ENCODE measurements at regions not wholly inside any gene's neighbourhood (a gene's known extent, or its start where the extent isn't known, plus 50 kb on each side); places are given as distances from the start of the nearest gene placed in this dataset.
"Not testable (repeated sequence)": the region's sequence is repeated elsewhere in the genome, so short reads cannot be mapped to it uniquely, and the experiment has no call there.

DNA sequence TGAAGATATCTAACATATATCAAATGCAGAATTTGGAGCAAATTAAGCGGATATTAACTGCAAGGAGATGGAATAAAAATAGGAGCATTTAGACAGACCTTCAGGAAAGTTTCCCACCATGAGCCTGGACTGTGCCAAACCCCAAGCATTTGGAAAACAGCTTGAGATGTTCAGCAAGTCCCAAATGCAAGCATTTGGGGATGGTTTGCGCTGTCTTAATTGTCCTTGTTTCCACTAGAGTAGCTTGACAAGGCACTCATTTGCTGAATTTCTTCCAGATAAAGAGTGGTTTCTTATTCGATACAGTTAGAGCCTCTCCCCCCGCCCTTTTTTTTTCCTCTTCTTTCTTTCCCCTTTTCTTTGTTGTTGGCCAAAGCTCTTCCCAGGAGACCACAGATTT lies 77.1 kb upstream of the CDC42EP3 start:
- H3K4me3 Mint-ChIP-seq = no peak overlapping the region
- H3K27ac Mint-ChIP-seq = no peak overlapping the region
- H3K9me3 Mint-ChIP-seq = no peaks in the 10 kb centered on the region
- no peaks in the 10 kb centered on the region for H3K27me3 Mint-ChIP-seq
- no peak for ATAC-seq
- H3K36me3 Mint-ChIP-seq = no peaks in the 10 kb centered on the region
- no peaks in the 10 kb centered on the region for H3K4me1 Mint-ChIP-seq

DNA sequence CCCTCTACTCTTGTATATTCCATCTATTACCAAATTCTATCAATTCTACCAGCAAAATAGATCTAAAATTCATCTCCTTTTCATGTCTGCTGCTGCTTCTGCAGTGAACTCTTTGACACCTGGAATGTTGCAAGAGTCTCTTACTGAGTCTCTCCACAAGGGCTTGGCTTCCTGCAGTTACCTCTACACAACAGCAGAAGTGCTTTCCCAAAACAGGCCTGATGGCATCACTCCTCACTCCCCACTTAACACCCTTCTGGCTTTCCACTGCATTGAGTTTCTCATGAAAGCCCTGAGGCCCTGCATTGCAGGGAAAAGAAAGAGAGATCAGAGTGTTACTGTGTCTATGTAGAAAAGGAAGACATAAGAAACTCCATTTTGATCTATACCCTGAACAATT lies 78.8 kb upstream of the CDC42EP3 start:
- not testable (repeated sequence) for H3K27ac Mint-ChIP-seq, H3K9me3 Mint-ChIP-seq, H3K36me3 Mint-ChIP-seq, ATAC-seq, H3K4me1 Mint-ChIP-seq, H3K27me3 Mint-ChIP-seq, H3K4me3 Mint-ChIP-seq

DNA sequence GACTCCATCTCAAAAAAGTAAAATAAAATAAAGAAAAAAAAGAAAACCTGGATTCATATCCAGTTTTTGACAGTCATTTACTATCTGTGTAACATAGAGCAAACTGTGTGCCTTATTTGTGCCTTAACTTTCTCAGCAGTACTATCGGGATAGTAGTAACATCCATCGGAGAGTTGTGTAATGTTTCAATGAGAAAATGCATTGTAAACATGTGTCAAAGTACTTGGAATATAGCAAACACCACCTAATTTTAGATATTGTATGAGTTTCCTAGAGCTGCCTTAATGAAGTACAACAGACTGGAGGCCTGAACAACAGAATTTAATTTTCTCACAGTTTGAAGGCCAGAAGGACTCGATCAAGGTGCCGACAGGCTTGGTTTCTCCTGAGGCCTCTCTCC lies 81.3 kb upstream of the CDC42EP3 start:
- H3K4me3 Mint-ChIP-seq = no peak overlapping the region
- H3K4me1 Mint-ChIP-seq = no peaks in the 10 kb centered on the region
- H3K27me3 Mint-ChIP-seq = no peaks in the 10 kb centered on the region
- no peaks in the 10 kb centered on the region for H3K36me3 Mint-ChIP-seq
- no peaks in the 10 kb centered on the region for H3K9me3 Mint-ChIP-seq
- H3K27ac Mint-ChIP-seq = no peak overlapping the region
- no peak for ATAC-seq

DNA sequence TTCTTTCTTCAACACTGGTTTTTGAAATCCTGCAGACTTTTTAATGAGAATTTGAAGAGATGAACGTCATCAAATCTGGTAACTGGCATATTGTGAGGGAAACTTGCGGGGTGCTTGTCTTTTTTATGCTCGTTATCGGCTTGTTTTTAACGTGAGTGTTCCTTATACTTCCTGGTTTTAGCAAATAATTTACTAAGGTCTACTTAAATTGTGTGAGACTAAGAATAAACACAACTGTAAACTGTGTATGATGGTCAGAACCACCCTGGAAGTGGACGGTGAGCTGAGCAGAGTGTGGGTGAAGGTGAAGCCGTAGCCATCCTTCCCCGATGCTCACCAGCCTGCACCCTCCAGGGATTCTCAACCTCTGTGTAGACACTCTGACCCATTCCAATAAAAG lies 82.3 kb upstream of the CDC42EP3 start:
- Mint-ChIP-seq H3K27me3 (no peaks in the 10 kb centered on the region), H3K36me3 (no peaks in the 10 kb centered on the region), H3K4me3 (no peak overlapping the region), H3K4me1 (peaks cover 5% of the 10 kb centered on the region), H3K9me3 (no peaks in the 10 kb centered on the region), H3K27ac (no peak overlapping the region)
- no peak for ATAC-seq

DNA sequence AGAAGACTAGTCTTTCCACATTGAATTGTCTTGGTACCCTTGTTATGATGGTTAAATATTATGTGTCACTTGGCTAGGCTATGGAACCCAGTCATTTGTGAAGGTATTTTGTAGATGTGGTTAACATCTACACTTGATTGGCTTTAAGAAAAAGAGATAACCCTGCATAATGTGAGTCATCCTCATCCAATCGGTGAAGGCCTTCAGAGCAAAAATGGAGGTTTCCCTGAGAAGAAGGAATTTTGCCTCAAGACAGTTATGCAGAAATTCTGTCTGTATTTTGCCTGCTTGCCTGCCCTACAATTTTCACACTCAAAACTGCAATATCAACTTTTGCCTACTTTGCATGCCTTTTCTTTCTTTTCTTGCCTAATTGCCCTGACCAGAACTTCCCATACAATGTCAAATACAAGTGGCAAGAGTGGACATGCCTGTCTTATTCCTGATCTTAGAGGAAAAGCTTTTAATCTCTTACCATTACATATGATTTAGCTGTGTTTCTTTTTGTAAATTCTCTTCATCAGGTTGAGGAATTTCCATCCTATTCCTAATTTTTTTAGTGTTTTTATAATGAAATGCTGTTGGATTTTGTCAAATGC lies 84.6 kb upstream of the CDC42EP3 start:
- not testable (repeated sequence) for H3K27me3 Mint-ChIP-seq, ATAC-seq, H3K27ac Mint-ChIP-seq, H3K9me3 Mint-ChIP-seq, H3K4me3 Mint-ChIP-seq, H3K36me3 Mint-ChIP-seq, H3K4me1 Mint-ChIP-seq

DNA sequence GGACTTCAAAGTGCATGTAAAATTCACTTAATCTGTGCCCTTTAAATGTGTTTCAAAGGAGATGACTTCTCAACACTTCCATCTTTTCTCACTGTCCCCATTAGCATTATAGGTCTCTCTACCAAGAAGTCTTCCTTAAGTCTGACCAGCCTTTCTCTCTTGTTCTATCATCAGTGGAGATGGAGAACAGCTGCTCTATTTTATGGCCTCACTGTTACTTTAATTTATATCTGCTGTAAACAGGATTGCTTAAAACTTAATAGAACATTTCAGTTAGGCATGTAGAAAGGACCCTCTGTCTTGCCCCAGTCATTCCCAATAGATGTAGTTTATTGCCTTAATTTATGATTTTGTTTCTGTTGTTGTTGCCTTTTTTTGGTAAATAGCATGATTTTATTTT lies 86.0 kb upstream of the CDC42EP3 start:
- not testable (repeated sequence) for H3K4me1 Mint-ChIP-seq, H3K4me3 Mint-ChIP-seq, H3K27me3 Mint-ChIP-seq, H3K9me3 Mint-ChIP-seq, H3K36me3 Mint-ChIP-seq, H3K27ac Mint-ChIP-seq, ATAC-seq

DNA sequence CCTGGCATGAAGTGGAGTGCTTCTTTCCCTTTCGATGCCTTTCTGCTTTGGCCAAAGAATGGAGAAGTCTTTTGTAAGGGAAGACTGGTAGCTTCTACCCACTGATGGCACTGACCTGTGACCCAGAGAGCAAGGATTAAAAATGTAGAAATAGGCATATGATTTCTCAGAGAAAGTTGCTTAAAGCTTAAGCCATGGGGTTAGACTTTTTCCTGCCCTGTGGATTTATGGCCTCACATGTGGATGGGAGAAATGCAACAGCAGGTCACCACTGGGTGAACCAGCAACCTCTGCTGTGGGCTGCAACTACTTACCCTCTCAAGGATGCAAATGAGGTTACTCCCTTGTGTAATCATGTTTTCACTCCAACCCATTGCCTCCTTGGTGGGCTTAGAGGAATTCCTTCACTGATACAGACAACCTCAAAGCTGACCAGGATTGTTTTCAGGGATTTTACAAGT lies 86.7 kb upstream of the CDC42EP3 start:
- ATAC-seq, H3K27me3 Mint-ChIP-seq, H3K4me3 Mint-ChIP-seq, H3K4me1 Mint-ChIP-seq, H3K36me3 Mint-ChIP-seq, H3K9me3 Mint-ChIP-seq, H3K27ac Mint-ChIP-seq: not testable (repeated sequence)

DNA sequence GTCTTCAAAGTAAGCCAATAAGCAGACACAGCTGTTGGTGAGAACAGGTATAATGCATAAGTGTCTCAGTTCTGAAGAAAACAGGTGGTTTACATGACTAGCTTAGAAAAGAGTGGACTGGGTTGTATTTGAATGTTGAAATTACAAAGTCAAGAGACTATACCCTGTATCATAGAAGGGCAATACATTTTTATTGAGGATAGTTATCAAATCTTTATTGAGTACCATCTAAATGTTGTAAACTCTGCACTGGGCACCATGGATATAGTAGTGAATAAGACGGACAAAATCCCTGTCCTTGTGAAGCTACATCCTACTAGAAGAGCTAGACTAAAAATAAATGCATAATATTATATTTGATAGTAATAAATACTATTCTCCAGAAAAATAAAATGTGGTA lies 88.5 kb upstream of the CDC42EP3 start:
- H3K27ac Mint-ChIP-seq, H3K4me1 Mint-ChIP-seq, H3K36me3 Mint-ChIP-seq, H3K4me3 Mint-ChIP-seq, ATAC-seq, H3K27me3 Mint-ChIP-seq, H3K9me3 Mint-ChIP-seq: not testable (repeated sequence)

DNA sequence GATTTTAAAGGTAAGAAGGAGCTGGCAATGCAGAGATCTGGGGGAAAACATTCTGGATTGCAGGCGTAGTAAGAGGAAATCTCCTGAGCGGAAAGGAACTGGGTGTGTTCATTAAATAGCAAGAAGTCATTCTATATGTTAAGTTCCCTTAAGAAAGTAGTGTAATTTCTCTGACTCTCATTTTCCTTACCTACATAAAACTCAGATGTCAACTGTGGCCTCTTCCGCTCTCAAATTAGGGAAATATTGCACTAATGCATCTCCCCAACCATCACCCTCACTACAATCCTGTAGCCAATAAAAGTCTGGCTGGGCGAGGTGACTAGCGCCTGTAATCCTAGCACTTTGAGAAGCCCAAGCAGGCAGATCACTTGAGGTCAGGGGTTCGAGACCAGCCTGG lies 89.0 kb upstream of the CDC42EP3 start:
- ATAC-seq = no peak
- Mint-ChIP-seq H3K4me1 (peaks cover 5% of the 10 kb centered on the region), H3K36me3 (no peaks in the 10 kb centered on the region), H3K27me3 (no peaks in the 10 kb centered on the region), H3K4me3 (no peak overlapping the region), H3K27ac (no peak overlapping the region), H3K9me3 (no peaks in the 10 kb centered on the region)

DNA sequence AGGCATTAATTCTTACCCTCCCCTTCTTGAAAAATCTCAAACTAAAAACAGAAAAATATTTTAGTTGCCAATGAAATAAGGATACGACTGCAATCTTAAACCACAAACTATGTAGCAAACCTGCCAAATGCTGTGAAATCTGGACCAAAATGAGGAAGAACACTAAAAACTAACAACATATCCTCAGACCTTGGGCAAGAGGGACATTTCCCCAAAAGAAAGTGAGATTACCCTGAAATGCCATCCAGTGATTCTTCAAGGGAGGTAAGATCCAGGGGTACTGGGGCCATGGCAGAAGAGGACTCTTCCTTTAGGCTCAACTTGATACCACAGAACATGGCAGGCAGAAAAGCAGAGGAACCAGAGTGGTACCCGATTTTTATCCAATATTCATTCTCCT lies 90.8 kb upstream of the CDC42EP3 start:
- ATAC-seq = not testable (repeated sequence)

DNA sequence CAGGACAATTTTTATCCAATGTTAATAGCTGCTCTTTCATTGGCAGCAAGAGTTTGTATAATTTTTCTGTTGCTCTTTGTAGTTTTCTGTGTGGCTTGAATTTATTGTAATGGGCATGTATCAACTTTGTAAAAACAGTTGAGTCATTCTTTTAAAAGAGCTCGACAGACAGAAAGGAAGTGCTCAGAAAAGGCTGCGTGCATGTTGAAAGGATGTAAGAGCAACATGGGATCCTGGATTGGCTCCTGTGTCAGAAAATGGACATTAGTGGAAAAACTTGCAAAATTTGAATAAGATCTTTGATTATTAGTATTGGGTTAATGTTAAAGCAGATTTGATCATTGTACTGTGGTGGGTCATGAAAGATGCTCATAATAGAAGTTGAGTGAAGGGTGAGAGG lies 93.3 kb upstream of the CDC42EP3 start:
- no peaks in the 10 kb centered on the region for H3K4me1 Mint-ChIP-seq
- no peak overlapping the region for H3K4me3 Mint-ChIP-seq
- no peak for ATAC-seq
- no peaks in the 10 kb centered on the region for H3K27me3 Mint-ChIP-seq
- H3K9me3 Mint-ChIP-seq = no peaks in the 10 kb centered on the region
- no peak overlapping the region for H3K27ac Mint-ChIP-seq
- H3K36me3 Mint-ChIP-seq = peaks cover 5% of the 10 kb centered on the region

More for the DNA sequence above, 90.8 kb upstream of the CDC42EP3 start:
- H3K27ac Mint-ChIP-seq, H3K36me3 Mint-ChIP-seq, H3K4me3 Mint-ChIP-seq, H3K27me3 Mint-ChIP-seq, H3K4me1 Mint-ChIP-seq, H3K9me3 Mint-ChIP-seq: not testable (repeated sequence)

DNA sequence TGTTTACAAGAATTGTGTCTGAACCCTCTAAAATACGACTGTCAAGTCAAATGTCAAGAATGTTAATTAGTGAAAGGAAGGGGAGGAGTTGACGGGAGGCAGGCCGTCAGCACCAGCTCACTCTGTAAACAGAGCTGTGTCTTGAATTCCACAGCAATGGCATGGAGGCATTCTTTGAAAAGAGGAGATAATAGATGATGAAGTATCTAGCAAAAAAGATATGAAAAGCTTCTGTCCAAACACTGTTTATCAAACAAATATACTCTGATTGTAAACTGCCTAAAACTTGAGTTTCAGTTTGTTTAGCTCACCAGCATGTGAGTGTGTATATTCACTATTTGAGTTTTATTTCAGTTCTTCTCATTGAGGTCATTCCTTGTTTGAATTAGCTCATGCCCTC lies 94.7 kb upstream of the CDC42EP3 start:
- Mint-ChIP-seq H3K27ac (no peak overlapping the region), H3K36me3 (peaks cover 5% of the 10 kb centered on the region), H3K4me1 (no peaks in the 10 kb centered on the region), H3K27me3 (no peaks in the 10 kb centered on the region), H3K9me3 (peaks cover 5% of the 10 kb centered on the region), H3K4me3 (no peak overlapping the region)
- no peak for ATAC-seq

DNA sequence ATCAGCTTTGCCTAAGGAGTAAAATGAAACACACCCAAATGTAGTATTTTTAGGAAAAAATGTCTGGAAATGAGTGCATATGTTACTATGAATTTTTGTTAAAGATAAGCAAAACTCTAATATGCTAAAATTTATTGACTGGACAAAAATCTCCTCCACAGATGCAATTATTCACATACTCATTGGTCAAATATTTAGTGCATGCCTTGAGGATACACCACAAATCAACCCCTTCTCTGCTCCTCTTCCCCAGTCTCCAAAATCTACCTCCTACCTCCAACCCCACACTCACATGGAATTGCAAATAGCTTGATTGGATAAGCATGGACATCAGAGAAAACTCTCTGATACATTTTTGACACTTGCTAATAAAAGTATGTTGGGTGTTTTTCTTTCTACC lies 95.6 kb upstream of the CDC42EP3 start:
- no peak for ATAC-seq
- Mint-ChIP-seq H3K27me3 (no peaks in the 10 kb centered on the region), H3K4me1 (no peaks in the 10 kb centered on the region), H3K4me3 (no peak overlapping the region), H3K36me3 (peaks cover 5% of the 10 kb centered on the region), H3K27ac (no peak overlapping the region), H3K9me3 (peaks cover 5% of the 10 kb centered on the region)

DNA sequence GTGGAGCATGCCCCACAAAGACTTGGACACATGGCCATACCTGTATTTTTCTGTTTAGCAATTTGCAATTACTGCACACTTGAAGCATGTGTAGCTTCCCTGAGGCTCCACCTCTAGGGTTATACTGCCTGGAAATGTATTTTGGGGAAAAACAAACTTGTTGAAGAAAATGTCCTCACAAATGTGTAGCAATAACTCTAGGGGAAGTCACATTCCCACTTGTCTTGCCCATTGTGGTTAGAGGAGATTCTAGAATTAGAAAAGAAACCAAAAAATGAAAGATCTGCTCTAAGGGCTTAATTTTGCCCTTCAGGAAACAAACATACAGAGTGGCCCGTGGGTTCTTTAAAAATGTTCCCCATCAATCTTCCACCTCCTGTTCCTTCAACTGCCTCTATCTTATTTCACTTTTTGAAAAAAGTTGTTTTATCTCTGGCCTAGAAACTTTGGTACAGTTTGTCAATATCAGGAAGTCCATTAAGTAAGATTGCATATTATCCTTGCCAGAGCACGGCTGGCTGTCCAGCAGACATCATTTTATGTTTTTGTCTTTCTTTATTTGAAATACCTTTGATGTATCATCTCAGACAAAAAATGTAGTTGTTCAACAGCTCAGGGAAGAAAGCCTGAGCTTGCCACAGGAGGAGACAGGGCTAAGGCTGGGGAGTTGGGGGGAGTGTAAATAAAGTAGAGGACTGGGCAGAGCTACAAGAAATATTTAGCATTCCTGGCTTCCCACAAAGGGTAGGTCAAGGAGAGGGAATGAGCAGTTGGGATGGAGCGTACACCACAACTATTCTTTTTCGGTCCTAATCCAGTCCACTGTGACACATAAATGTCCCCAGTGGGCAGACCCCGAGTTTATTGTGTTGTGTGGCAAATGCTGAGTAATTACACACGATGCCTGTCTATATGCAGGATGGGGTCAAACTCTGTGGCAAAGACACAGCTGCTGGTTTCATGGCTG lies 96.8 kb upstream of the CDC42EP3 start:
- H3K27me3 Mint-ChIP-seq = no peaks in the 10 kb centered on the region
- no peak for ATAC-seq
- peaks cover 5% of the 10 kb centered on the region for H3K9me3 Mint-ChIP-seq
- no peak overlapping the region for H3K4me3 Mint-ChIP-seq
- no peaks in the 10 kb centered on the region for H3K4me1 Mint-ChIP-seq
- H3K36me3 Mint-ChIP-seq = peaks cover 5% of the 10 kb centered on the region
- no peak overlapping the region for H3K27ac Mint-ChIP-seq

DNA sequence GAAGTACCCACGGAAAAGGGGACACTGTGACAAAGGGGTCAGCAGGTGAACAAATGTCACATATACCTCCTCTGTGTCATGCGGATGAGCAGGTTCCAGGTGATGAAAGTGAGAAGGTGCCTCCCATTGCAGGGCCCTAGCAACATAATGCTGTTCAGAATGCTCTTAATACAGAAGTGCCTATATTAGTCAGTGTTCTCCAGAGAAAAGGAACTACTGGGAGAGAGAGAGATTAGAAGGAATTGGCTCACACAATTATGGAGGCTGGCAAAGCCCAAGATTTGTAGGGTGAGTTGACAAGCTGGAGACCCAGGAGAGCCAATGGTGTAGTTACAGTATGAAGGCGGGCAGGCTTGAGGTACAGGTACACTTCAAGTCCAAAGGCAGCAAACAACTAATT lies 98.1 kb upstream of the CDC42EP3 start:
- H3K27ac Mint-ChIP-seq = no peak overlapping the region
- peaks cover 5% of the 10 kb centered on the region for H3K36me3 Mint-ChIP-seq
- no peak overlapping the region for H3K4me3 Mint-ChIP-seq
- ATAC-seq = no peak
- peaks cover 5% of the 10 kb centered on the region for H3K9me3 Mint-ChIP-seq
- no peaks in the 10 kb centered on the region for H3K27me3 Mint-ChIP-seq
- no peaks in the 10 kb centered on the region for H3K4me1 Mint-ChIP-seq

DNA sequence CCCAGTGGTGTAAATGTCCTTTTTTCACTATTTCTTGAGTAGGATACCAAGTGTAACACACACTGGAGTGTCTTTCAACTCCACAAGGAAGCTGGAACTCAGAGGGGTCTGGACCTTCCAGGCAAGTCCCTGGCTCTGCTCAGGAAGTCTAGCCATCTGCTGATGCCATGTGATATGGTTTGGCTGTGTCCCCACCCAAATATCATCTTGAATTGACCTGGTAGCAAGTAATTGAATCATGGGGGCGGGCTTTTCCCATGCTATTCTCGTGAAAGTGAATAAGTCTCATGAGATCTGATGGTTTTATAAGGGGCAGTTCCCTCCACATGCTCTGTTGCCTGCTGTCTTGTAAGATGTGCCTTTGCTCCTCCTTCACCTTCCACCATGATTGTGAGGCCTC lies 99.4 kb upstream of the CDC42EP3 start:
- no peak overlapping the region for H3K4me3 Mint-ChIP-seq
- ATAC-seq = no peak
- no peaks in the 10 kb centered on the region for H3K4me1 Mint-ChIP-seq
- no peak overlapping the region for H3K27ac Mint-ChIP-seq
- H3K9me3 Mint-ChIP-seq = peaks cover 8% of the 10 kb centered on the region
- no peaks in the 10 kb centered on the region for H3K27me3 Mint-ChIP-seq
- H3K36me3 Mint-ChIP-seq = peaks cover 5% of the 10 kb centered on the region

All from stimulated activated memory B cell treated with anti-CD40 and anti-IgM and Interleukin-4, amounts not matched to agents 10 μg/mL and 1 μg/mL and 100 μg/mL, for 72 hours (primary cell).